Panc1 (cell line): ENCODE measurements at regions not wholly inside any gene's neighbourhood (a gene's known extent, or its start where the extent isn't known, plus 50 kb on each side); places are given as distances from the start of the nearest gene placed in this dataset.

ENCODE experiments used
- ATAC-seq: fragments of 200-7000 bp; cut with Tn5 transposase; 2 replicates; pipeline ENCODE4 v1.9.1; 2020; ENCODE audit warnings: mild to moderate bottlenecking, moderate library complexity
- BruUV-seq: library from RNA; stranded (reverse); fragments of 400-500 nt; replicated peaks from 2 replicates; lab custom pipeline; 2021; lab: Mats Ljungman, UMichigan
- CTCF ChIA-PET: fragments of 300-600 bp; sonication (Branson Sonifier 250); formaldehyde crosslinking; loops from one replicate; lab custom pipeline; 2022; ENCODE audit warnings: antibody characterized with exemption; lab: Charles Lee
- POLR2A ChIA-PET: fragments of 300-600 bp; sonication (Branson Sonifier 250); formaldehyde crosslinking; loops from one replicate; lab custom pipeline; 2022; ENCODE audit warnings: antibody characterized with exemption; lab: Charles Lee
- DNase-seq: peaks from one replicate; pipeline ENCODE4 v3.0.0-alpha.2; 2010; ENCODE audit warnings: low read depth, low spot score
- H3K27ac ChIP-seq: 2 replicates; pipeline ENCODE4 v1.5.1; 2011; ENCODE audit warnings: mild to moderate bottlenecking, low read length, inconsistent platforms
- H3K27me3 ChIP-seq: fragments of 200-500 bp; sonication (Bioruptor generic); 2 replicates; pipeline ENCODE4 v1.6.0; 2014; ENCODE audit warnings: low read length, inconsistent platforms; ENCODE audit not compliant: control insufficient read depth, insufficient read depth
- H3K36me3 ChIP-seq: fragments of 200-500 bp; sonication (Bioruptor generic); 2 replicates; pipeline ENCODE4 v1.5.1; 2014; ENCODE audit warnings: inconsistent platforms, mild to moderate bottlenecking, low read length, moderate library complexity; ENCODE audit not compliant: control insufficient read depth, insufficient read depth
- H3K4me1 ChIP-seq: 2 replicates; pipeline ENCODE4 v1.5.1; 2011; ENCODE audit warnings: inconsistent platforms, mild to moderate bottlenecking, low read length, moderate library complexity; ENCODE audit not compliant: control insufficient read depth, insufficient read depth
- H3K4me3 ChIP-seq, 2 experiments: 2 replicates each; pipeline ENCODE4 v1.5.1; 2011 to 2012; ENCODE audit warnings: low read depth in 2 of 2, low read length in 2 of 2, mild to moderate bottlenecking in 2 of 2, inconsistent platforms in 1 of 2, moderate library complexity in 1 of 2
- H3K9me3 ChIP-seq: fragments of 200-500 bp; sonication (Bioruptor generic); 2 replicates; pipeline ENCODE4 v1.5.1; 2014; ENCODE audit warnings: low read depth, mild to moderate bottlenecking, inconsistent platforms, low read length, moderate library complexity; ENCODE audit not compliant: control insufficient read depth, insufficient read depth
- CTCF ChIP-seq: fragments of 450-650 bp; IDR thresholded peaks from 2 replicates; pipeline ENCODE4 v1.5.1; 2017; ENCODE audit warnings: mild to moderate bottlenecking
- POLR2AphosphoS5 ChIP-seq: IDR thresholded peaks from 2 replicates; pipeline ENCODE4 v1.6.1; 2012; ENCODE audit warnings: mild to moderate bottlenecking, low read depth, low read length, moderate library complexity
- REST ChIP-seq, 2 experiments: IDR thresholded peaks; 2 replicates each; pipeline ENCODE4 v1.6.1; 2011 to 2012; ENCODE audit warnings: low read depth in 2 of 2, control low read depth in 1 of 2, low read length in 1 of 2, mild to moderate bottlenecking in 1 of 2, moderate library complexity in 1 of 2; ENCODE audit not compliant: insufficient read depth in 1 of 2
- SIN3A ChIP-seq: IDR thresholded peaks from 2 replicates; pipeline ENCODE4 v1.6.1; 2012; ENCODE audit warnings: low read depth, mild to moderate bottlenecking, low read length, moderate library complexity, borderline replicate concordance; ENCODE audit not compliant: insufficient read depth
- TCF7L2 ChIP-seq: IDR thresholded peaks from 2 replicates; pipeline ENCODE4 v1.6.1; 2011; ENCODE audit warnings: mild to moderate bottlenecking, low read depth, low read length, inconsistent platforms
- in situ Hi-C: cut with HindIII; loops from 2 replicates; pipeline ENCODE4 v1.10.0; 2016; ENCODE audit warnings: low sequenced_read_pairs, low pct_unique_long_range_greater_than_20kb
- intact Hi-C: fragments of 100-400 bp; cut with micrococcal nuclease; formaldehyde crosslinking; loops from one replicate; pipeline ENCODE4 v1.10.0; 2022; ENCODE audit not compliant: unreplicated experiment

GRCh38 chr2:156177654-156178053, 154.9 kb downstream of the NR4A2 start:
- TF ChIP-seq REST (IDR thresholded peaks at IDR 0.05; ENCODE audit: insufficient read depth in 1 of 2, low read depth in 2 of 2, low read length in 1 of 2), result no peak
- TF ChIP-seq CTCF, result no peak
- TF ChIP-seq SIN3A, result no peak
- TF ChIP-seq POLR2AphosphoS5, result no peak
- TF ChIP-seq TCF7L2, result no peak
- Histone ChIP-seq H3K9me3 (no peaks in the 10 kb centered on the region), H3K4me3 (no peak overlapping the region), H3K36me3 (no peaks in the 10 kb centered on the region), H3K27me3 (no peaks in the 10 kb centered on the region), H3K4me1 (no peaks in the 10 kb centered on the region), H3K27ac (no peak overlapping the region)
- ChIA-PET POLR2A (no interaction called here), CTCF (no interaction called here)
- no peak for DNase-seq
- intact Hi-C loops, result no loop called here
- no TSS peak for BruUV-seq
- in situ Hi-C loops, result no loop called here
- ATAC-seq, result no peak

GRCh38 chr2:156175946-156176345, 156.6 kb downstream of the NR4A2 start:
- no peaks in the 10 kb centered on the region for H3K4me1 ChIP-seq
- no peaks in the 10 kb centered on the region for H3K27me3 ChIP-seq
- ChIA-PET POLR2A (no interaction called here), CTCF (no interaction called here)
- H3K36me3 ChIP-seq, result no peaks in the 10 kb centered on the region
- DNase-seq, result no peak
- BruUV-seq, result no TSS peak
- no peak for TF ChIP-seq TCF7L2
- no peak for TF ChIP-seq POLR2AphosphoS5
- TF ChIP-seq CTCF, result no peak
- TF ChIP-seq SIN3A, result no peak
- no peak for TF ChIP-seq REST (IDR thresholded peaks at IDR 0.05; ENCODE audit: insufficient read depth in 1 of 2, low read depth in 2 of 2, low read length in 1 of 2)
- intact Hi-C loops (no loop called here), in situ Hi-C loops (no loop called here)
- H3K27ac ChIP-seq, result no peak overlapping the region
- H3K9me3 ChIP-seq, result no peaks in the 10 kb centered on the region
- ATAC-seq, result no peak
- H3K4me3 ChIP-seq, result no peak overlapping the region
